Liver (tissue), 8 donors: ENCODE measurements at regions not wholly inside any gene's neighbourhood (a gene's known extent, or its start where the extent isn't known, plus 50 kb on each side); places are given as distances from the start of the nearest gene placed in this dataset.

ENCODE experiments used
- DNase-seq: peaks from one replicate; pipeline ENCODE4 v3.0.0-alpha.2; 2017; ENCODE audit warnings: low spot score
- H3K27ac ChIP-seq, 2 donors: one replicate each; pipeline ENCODE4 v1.7.0; 2013; ENCODE audit warnings: inconsistent platforms in 2 of 2, low read length in 2 of 2, control low read depth in 1 of 2, low read depth in 1 of 2, mild to moderate bottlenecking in 1 of 2
- H3K27me3 ChIP-seq, 4 donors: one replicate each; pipeline versions ENCODE4 v1.6.1 to v1.7.0; 2013; ENCODE audit warnings: low read length in 3 of 4, inconsistent platforms in 1 of 4, mild to moderate bottlenecking in 1 of 4, moderate library complexity in 1 of 4; ENCODE audit not compliant: control insufficient read depth in 4 of 4, insufficient read depth in 4 of 4
- H3K36me3 ChIP-seq, 4 donors: one replicate each; pipeline versions ENCODE4 v1.6.1 to v1.7.0; 2013; ENCODE audit warnings: low read length in 3 of 4, mild to moderate bottlenecking in 3 of 4, low read depth in 1 of 4, moderate library complexity in 1 of 4; ENCODE audit not compliant: control insufficient read depth in 4 of 4, insufficient read depth in 3 of 4
- H3K4me1 ChIP-seq, 4 donors: one replicate each; pipeline versions ENCODE4 v1.6.1 to v1.7.0; 2013; ENCODE audit warnings: low read length in 3 of 4, mild to moderate bottlenecking in 3 of 4, moderate library complexity in 1 of 4; ENCODE audit not compliant: control insufficient read depth in 4 of 4, insufficient read depth in 4 of 4
- H3K4me3 ChIP-seq, 3 donors: one replicate each; pipeline versions ENCODE4 v1.6.1 to v1.7.0; 2013; ENCODE audit warnings: low read length in 3 of 3, control low read depth in 1 of 3, low read depth in 1 of 3, mild to moderate bottlenecking in 1 of 3
- H3K9ac ChIP-seq, 2 donors: one replicate each; pipeline ENCODE4 v1.7.0; 2013; ENCODE audit warnings: low read length in 2 of 2, mild to moderate bottlenecking in 2 of 2, moderate library complexity in 2 of 2, control low read depth in 1 of 2, low read depth in 1 of 2
- H3K9me3 ChIP-seq, 4 donors: one replicate each; pipeline versions ENCODE4 v1.6.1 to v1.7.0; 2013; ENCODE audit warnings: low read length in 3 of 4; ENCODE audit not compliant: control insufficient read depth in 4 of 4
- ATF3 ChIP-seq: IDR thresholded peaks from 2 replicates; pipeline ENCODE4 v1.6.1; 2016; ENCODE audit warnings: antibody characterized with exemption
- CTCF ChIP-seq: fragments of 150-350 bp; IDR thresholded peaks from 2 replicates; pipeline ENCODE4 v1.5.1; 2017; ENCODE audit warnings: improper control_type of control experiment, low read depth, low read length; ENCODE audit not compliant: missing input control
- EGR1 ChIP-seq, 2 donors: IDR thresholded peaks; 2 replicates each; pipeline ENCODE4 v1.6.1; 2016 to 2018; ENCODE audit warnings: antibody characterized with exemption in 2 of 2, low read depth in 2 of 2
- FOXA1 ChIP-seq: IDR thresholded peaks from 2 replicates; pipeline ENCODE4 v1.6.1; 2016; ENCODE audit warnings: antibody characterized with exemption
- FOXA2 ChIP-seq: IDR thresholded peaks from 2 replicates; pipeline ENCODE4 v1.6.1; 2016; ENCODE audit warnings: antibody characterized with exemption
- GABPA ChIP-seq, 2 donors: IDR thresholded peaks in 1 of 2; conservative IDR thresholded peaks in 1 of 2; 2 replicates each; pipeline ENCODE4 v1.6.1; 2016; ENCODE audit warnings: antibody characterized with exemption in 2 of 2, mild to moderate bottlenecking in 1 of 2, moderate library complexity in 1 of 2
- HNF4A ChIP-seq, 2 donors: conservative IDR thresholded peaks; 2 replicates each; pipeline ENCODE4 v1.6.1; 2016; ENCODE audit warnings: antibody characterized with exemption in 2 of 2, mild to moderate bottlenecking in 2 of 2
- HNF4G ChIP-seq: IDR thresholded peaks from 2 replicates; pipeline ENCODE4 v1.6.1; 2016; ENCODE audit warnings: antibody characterized with exemption
- JUND ChIP-seq, 2 donors: IDR thresholded peaks; 2 replicates each; pipeline ENCODE4 v1.6.1; 2016; ENCODE audit warnings: antibody characterized with exemption in 2 of 2
- MAX ChIP-seq: IDR thresholded peaks from 2 replicates; pipeline ENCODE4 v1.6.1; 2016; ENCODE audit warnings: antibody characterized with exemption
- NR2F2 ChIP-seq: IDR thresholded peaks from 2 replicates; pipeline ENCODE4 v1.6.1; 2016; ENCODE audit warnings: antibody characterized with exemption
- RAD21 ChIP-seq, 2 donors: IDR thresholded peaks; 2 replicates each; pipeline ENCODE4 v1.6.1; 2016; ENCODE audit warnings: antibody characterized with exemption in 2 of 2, mild to moderate bottlenecking in 2 of 2
- REST ChIP-seq: IDR thresholded peaks from 2 replicates; pipeline ENCODE4 v1.6.1; 2016; ENCODE audit warnings: antibody characterized with exemption, mild to moderate bottlenecking
- RXRA ChIP-seq, 2 donors: IDR thresholded peaks; 2 replicates each; pipeline ENCODE4 v1.6.1; 2017 to 2018; ENCODE audit warnings: antibody characterized with exemption in 2 of 2, mild to moderate bottlenecking in 1 of 2
- SP1 ChIP-seq: IDR thresholded peaks from 2 replicates; pipeline ENCODE4 v1.6.1; 2018; ENCODE audit warnings: antibody characterized with exemption, mild to moderate bottlenecking
- TAF1 ChIP-seq: conservative IDR thresholded peaks from 2 replicates; pipeline ENCODE4 v1.6.1; 2016; ENCODE audit warnings: antibody characterized with exemption, mild to moderate bottlenecking
- YY1 ChIP-seq: IDR thresholded peaks from 2 replicates; pipeline ENCODE4 v1.6.1; 2016; ENCODE audit warnings: antibody characterized with exemption, mild to moderate bottlenecking
- ZBTB33 ChIP-seq: IDR thresholded peaks from 2 replicates; pipeline ENCODE4 v1.6.1; 2016; ENCODE audit warnings: antibody characterized with exemption
- WGBS: extraction: QIAGEN DNeasy Blood & Tissue Kit; methylation state at CpG from one replicate; pipeline ENCODE4 v1.1.7; 2013; 5-methylcytosine and 5-hydroxymethylcytosine counted together
- donor health status: healthy.
- donor health status: healthy.
- donor health status: healthy.
- donor health status: healthy.
- donor health status: healthy.

GRCh38 chr10:105921348-105921747 is 1243.2 kb downstream of the SORCS1 start:
- H3K9me3 ChIP-seq, result no peaks in the 10 kb centered on the region
- no peak overlapping the region for H3K4me3 ChIP-seq
- no peaks in the 10 kb centered on the region for H3K27me3 ChIP-seq
- 91% methylated on average over 3 of the region's 3 CpGs for WGBS
- no peaks in the 10 kb centered on the region for H3K36me3 ChIP-seq
- H3K9ac ChIP-seq, result no peak overlapping the region
- H3K4me1 ChIP-seq, result no peaks in the 10 kb centered on the region
- TF ChIP-seq REST, result no peak
- no peak for TF ChIP-seq NR2F2
- no peak for TF ChIP-seq SP1
- TF ChIP-seq YY1, result no peak
- TF ChIP-seq ATF3, result no peak
- no peak for TF ChIP-seq GABPA (IDR thresholded peaks at IDR 0.05 in 1 of 2, conservative IDR thresholded peaks at IDR 0.05 in 1 of 2)
- no peak for TF ChIP-seq HNF4A (conservative IDR thresholded peaks at IDR 0.05)
- no peak for TF ChIP-seq TAF1
- TF ChIP-seq CTCF, result no peak
- no peak for TF ChIP-seq MAX
- TF ChIP-seq RAD21 (IDR thresholded peaks at IDR 0.05), result no peak
- no peak for TF ChIP-seq FOXA1
- no peak for TF ChIP-seq ZBTB33
- no peak for TF ChIP-seq HNF4G
- TF ChIP-seq JUND (IDR thresholded peaks at IDR 0.05), result no peak
- no peak for TF ChIP-seq FOXA2
- no peak for TF ChIP-seq RXRA (IDR thresholded peaks at IDR 0.05)
- TF ChIP-seq EGR1 (IDR thresholded peaks at IDR 0.05; ENCODE audit: low read depth in 2 of 2), result no peak
- no peak overlapping the region for H3K27ac ChIP-seq
- DNase-seq, result no peak

- no peak overlapping the region for H3K4me3 ChIP-seq
- no peak for DNase-seq
- TF ChIP-seq FOXA2, result no peak
- TF ChIP-seq TAF1, result no peak
- no peak for TF ChIP-seq MAX
- no peak for TF ChIP-seq RAD21 (IDR thresholded peaks at IDR 0.05)
- TF ChIP-seq HNF4G, result no peak
- no peak for TF ChIP-seq RXRA (IDR thresholded peaks at IDR 0.05)
- TF ChIP-seq YY1, result no peak
- no peak overlapping the region for H3K27ac ChIP-seq
- H3K9ac ChIP-seq, result no peak overlapping the region
- WGBS, result 83% methylated on average over 1 of the region's 1 CpG
- H3K36me3 ChIP-seq, result no peaks in the 10 kb centered on the region
- H3K9me3 ChIP-seq, result no peaks in the 10 kb centered on the region
- H3K27me3 ChIP-seq, result peaks cover 0 to 2% (median 0%) of the 10 kb centered on the region in 4 donors
- H3K4me1 ChIP-seq, result no peaks in the 10 kb centered on the region
These were observed 1250.1 kb downstream of the SORCS1 start for GRCh38 chr10:105914432-105914831.
